Panc1 (cell line): ENCODE measurements at regions not wholly inside any gene's neighbourhood (a gene's known extent, or its start where the extent isn't known, plus 50 kb on each side); places are given as distances from the start of the nearest gene placed in this dataset.

Experiments
- ATAC-seq: fragments of 200-7000 bp; cut with Tn5 transposase; 2 replicates; pipeline ENCODE4 v1.9.1; 2020; ENCODE audit warnings: mild to moderate bottlenecking, moderate library complexity
- BruUV-seq: library from RNA; stranded (reverse); fragments of 400-500 nt; replicated peaks from 2 replicates; lab custom pipeline; 2021; lab: Mats Ljungman, UMichigan
- CTCF ChIA-PET: fragments of 300-600 bp; sonication (Branson Sonifier 250); formaldehyde crosslinking; loops from one replicate; lab custom pipeline; 2022; ENCODE audit warnings: antibody characterized with exemption; lab: Charles Lee
- POLR2A ChIA-PET: fragments of 300-600 bp; sonication (Branson Sonifier 250); formaldehyde crosslinking; loops from one replicate; lab custom pipeline; 2022; ENCODE audit warnings: antibody characterized with exemption; lab: Charles Lee
- DNase-seq: peaks from one replicate; pipeline ENCODE4 v3.0.0-alpha.2; 2010; ENCODE audit warnings: low read depth, low spot score
- H3K27ac ChIP-seq: 2 replicates; pipeline ENCODE4 v1.5.1; 2011; ENCODE audit warnings: mild to moderate bottlenecking, low read length, inconsistent platforms
- H3K27me3 ChIP-seq: fragments of 200-500 bp; sonication (Bioruptor generic); 2 replicates; pipeline ENCODE4 v1.6.0; 2014; ENCODE audit warnings: low read length, inconsistent platforms; ENCODE audit not compliant: control insufficient read depth, insufficient read depth
- H3K36me3 ChIP-seq: fragments of 200-500 bp; sonication (Bioruptor generic); 2 replicates; pipeline ENCODE4 v1.5.1; 2014; ENCODE audit warnings: inconsistent platforms, mild to moderate bottlenecking, low read length, moderate library complexity; ENCODE audit not compliant: control insufficient read depth, insufficient read depth
- H3K4me1 ChIP-seq: 2 replicates; pipeline ENCODE4 v1.5.1; 2011; ENCODE audit warnings: inconsistent platforms, mild to moderate bottlenecking, low read length, moderate library complexity; ENCODE audit not compliant: control insufficient read depth, insufficient read depth
- H3K4me3 ChIP-seq, 2 experiments: 2 replicates each; pipeline ENCODE4 v1.5.1; 2011 to 2012; ENCODE audit warnings: low read depth in 2 of 2, low read length in 2 of 2, mild to moderate bottlenecking in 2 of 2, inconsistent platforms in 1 of 2, moderate library complexity in 1 of 2
- H3K9me3 ChIP-seq: fragments of 200-500 bp; sonication (Bioruptor generic); 2 replicates; pipeline ENCODE4 v1.5.1; 2014; ENCODE audit warnings: low read depth, mild to moderate bottlenecking, inconsistent platforms, low read length, moderate library complexity; ENCODE audit not compliant: control insufficient read depth, insufficient read depth
- POLR2AphosphoS5 ChIP-seq: IDR thresholded peaks from 2 replicates; pipeline ENCODE4 v1.6.1; 2012; ENCODE audit warnings: mild to moderate bottlenecking, low read depth, low read length, moderate library complexity
- SIN3A ChIP-seq: IDR thresholded peaks from 2 replicates; pipeline ENCODE4 v1.6.1; 2012; ENCODE audit warnings: low read depth, mild to moderate bottlenecking, low read length, moderate library complexity, borderline replicate concordance; ENCODE audit not compliant: insufficient read depth
- TCF7L2 ChIP-seq: IDR thresholded peaks from 2 replicates; pipeline ENCODE4 v1.6.1; 2011; ENCODE audit warnings: mild to moderate bottlenecking, low read depth, low read length, inconsistent platforms
- in situ Hi-C: cut with HindIII; loops from 2 replicates; pipeline ENCODE4 v1.10.0; 2016; ENCODE audit warnings: low sequenced_read_pairs, low pct_unique_long_range_greater_than_20kb
- intact Hi-C: fragments of 100-400 bp; cut with micrococcal nuclease; formaldehyde crosslinking; loops from one replicate; pipeline ENCODE4 v1.10.0; 2022; ENCODE audit not compliant: unreplicated experiment
- TF ChIP-seq, protein P1 (sequence below): fragments of 450-650 bp; IDR thresholded peaks from 2 replicates; pipeline ENCODE4 v1.5.1; 2017; ENCODE audit warnings: mild to moderate bottlenecking
- TF ChIP-seq, protein P2 (sequence below), 2 experiments: IDR thresholded peaks; 2 replicates each; pipeline ENCODE4 v1.6.1; 2011 to 2012; ENCODE audit warnings: low read depth in 2 of 2, control low read depth in 1 of 2, low read length in 1 of 2, mild to moderate bottlenecking in 1 of 2, moderate library complexity in 1 of 2; ENCODE audit not compliant: insufficient read depth in 1 of 2

DNA sequence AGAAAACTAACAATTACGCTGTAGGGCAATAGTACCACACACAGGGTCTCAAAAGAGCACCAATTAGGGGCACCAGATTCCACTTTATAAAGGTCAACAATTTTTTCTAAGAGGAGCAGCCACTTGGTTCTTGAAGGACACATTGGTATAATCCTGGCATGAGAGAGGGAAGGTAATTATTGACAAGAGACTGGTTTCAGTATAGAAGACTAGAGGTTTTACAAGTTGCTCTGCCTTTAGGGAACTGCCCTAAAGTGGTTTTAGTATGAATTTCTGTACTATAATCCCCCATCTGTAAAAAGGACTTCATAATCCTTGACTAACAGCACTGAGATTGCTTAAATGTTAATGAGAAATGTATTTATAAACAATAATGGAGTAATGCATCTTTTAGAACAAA lies 648.5 kb upstream of the PTBP2 start:
- no peaks in the 10 kb centered on the region for H3K4me1 ChIP-seq
- ChIA-PET POLR2A (no interaction called here), CTCF (interaction anchor here (0.6 kb wide), 1 partner anchor 97 kb away, joined by 5 read pairs; no protein-coding TSS in a partner anchor)
- TF ChIP-seq, protein P1, sequence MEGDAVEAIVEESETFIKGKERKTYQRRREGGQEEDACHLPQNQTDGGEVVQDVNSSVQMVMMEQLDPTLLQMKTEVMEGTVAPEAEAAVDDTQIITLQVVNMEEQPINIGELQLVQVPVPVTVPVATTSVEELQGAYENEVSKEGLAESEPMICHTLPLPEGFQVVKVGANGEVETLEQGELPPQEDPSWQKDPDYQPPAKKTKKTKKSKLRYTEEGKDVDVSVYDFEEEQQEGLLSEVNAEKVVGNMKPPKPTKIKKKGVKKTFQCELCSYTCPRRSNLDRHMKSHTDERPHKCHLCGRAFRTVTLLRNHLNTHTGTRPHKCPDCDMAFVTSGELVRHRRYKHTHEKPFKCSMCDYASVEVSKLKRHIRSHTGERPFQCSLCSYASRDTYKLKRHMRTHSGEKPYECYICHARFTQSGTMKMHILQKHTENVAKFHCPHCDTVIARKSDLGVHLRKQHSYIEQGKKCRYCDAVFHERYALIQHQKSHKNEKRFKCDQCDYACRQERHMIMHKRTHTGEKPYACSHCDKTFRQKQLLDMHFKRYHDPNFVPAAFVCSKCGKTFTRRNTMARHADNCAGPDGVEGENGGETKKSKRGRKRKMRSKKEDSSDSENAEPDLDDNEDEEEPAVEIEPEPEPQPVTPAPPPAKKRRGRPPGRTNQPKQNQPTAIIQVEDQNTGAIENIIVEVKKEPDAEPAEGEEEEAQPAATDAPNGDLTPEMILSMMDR: no peak
- TF ChIP-seq TCF7L2 (no peak), POLR2AphosphoS5 (no peak), SIN3A (no peak)
- TF ChIP-seq, protein P2, sequence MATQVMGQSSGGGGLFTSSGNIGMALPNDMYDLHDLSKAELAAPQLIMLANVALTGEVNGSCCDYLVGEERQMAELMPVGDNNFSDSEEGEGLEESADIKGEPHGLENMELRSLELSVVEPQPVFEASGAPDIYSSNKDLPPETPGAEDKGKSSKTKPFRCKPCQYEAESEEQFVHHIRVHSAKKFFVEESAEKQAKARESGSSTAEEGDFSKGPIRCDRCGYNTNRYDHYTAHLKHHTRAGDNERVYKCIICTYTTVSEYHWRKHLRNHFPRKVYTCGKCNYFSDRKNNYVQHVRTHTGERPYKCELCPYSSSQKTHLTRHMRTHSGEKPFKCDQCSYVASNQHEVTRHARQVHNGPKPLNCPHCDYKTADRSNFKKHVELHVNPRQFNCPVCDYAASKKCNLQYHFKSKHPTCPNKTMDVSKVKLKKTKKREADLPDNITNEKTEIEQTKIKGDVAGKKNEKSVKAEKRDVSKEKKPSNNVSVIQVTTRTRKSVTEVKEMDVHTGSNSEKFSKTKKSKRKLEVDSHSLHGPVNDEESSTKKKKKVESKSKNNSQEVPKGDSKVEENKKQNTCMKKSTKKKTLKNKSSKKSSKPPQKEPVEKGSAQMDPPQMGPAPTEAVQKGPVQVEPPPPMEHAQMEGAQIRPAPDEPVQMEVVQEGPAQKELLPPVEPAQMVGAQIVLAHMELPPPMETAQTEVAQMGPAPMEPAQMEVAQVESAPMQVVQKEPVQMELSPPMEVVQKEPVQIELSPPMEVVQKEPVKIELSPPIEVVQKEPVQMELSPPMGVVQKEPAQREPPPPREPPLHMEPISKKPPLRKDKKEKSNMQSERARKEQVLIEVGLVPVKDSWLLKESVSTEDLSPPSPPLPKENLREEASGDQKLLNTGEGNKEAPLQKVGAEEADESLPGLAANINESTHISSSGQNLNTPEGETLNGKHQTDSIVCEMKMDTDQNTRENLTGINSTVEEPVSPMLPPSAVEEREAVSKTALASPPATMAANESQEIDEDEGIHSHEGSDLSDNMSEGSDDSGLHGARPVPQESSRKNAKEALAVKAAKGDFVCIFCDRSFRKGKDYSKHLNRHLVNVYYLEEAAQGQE (IDR thresholded peaks at IDR 0.05; ENCODE audit: insufficient read depth in 1 of 2, low read depth in 2 of 2, low read length in 1 of 2): no peak
- in situ Hi-C loops (no loop called here), intact Hi-C loops (no loop called here)
- BruUV-seq: no TSS peak
- DNase-seq (no peak), ATAC-seq (no peak)
- no peak overlapping the region for H3K27ac ChIP-seq
- H3K9me3 ChIP-seq: no peaks in the 10 kb centered on the region
- no peaks in the 10 kb centered on the region for H3K36me3 ChIP-seq
- no peak overlapping the region for H3K4me3 ChIP-seq
- no peaks in the 10 kb centered on the region for H3K27me3 ChIP-seq

DNA sequence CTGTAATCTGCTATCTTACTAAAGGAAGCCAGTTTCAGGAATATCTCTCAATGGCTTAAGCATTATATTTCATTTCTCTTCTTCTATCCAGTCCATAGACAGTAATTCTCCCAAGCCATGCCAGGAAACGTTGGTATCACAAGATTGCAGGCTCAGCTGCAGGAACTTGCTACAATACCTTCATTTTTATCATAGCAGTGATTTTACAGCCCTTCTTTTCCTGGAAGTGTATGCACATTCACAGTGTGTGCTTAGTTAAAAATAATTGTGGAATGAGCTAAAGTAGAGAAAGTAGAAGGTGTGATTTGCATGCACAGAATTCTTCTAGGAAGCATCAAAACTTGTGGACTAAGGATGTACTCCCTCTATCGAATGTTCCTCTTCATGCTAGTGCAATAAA lies 647.2 kb upstream of the PTBP2 start:
- TF ChIP-seq SIN3A: no peak
- TF ChIP-seq, protein P1: no peak
- no peak for TF ChIP-seq POLR2AphosphoS5
- TF ChIP-seq, protein P2 (IDR thresholded peaks at IDR 0.05; ENCODE audit: insufficient read depth in 1 of 2, low read depth in 2 of 2, low read length in 1 of 2): no peak
- TF ChIP-seq TCF7L2: no peak
- BruUV-seq: no TSS peak
- Histone ChIP-seq H3K4me1 (no peaks in the 10 kb centered on the region), H3K36me3 (no peaks in the 10 kb centered on the region), H3K27me3 (no peaks in the 10 kb centered on the region), H3K27ac (no peak overlapping the region), H3K4me3 (no peak overlapping the region), H3K9me3 (no peaks in the 10 kb centered on the region)
- intact Hi-C loops: no loop called here
- CTCF ChIA-PET: no interaction called here
- ATAC-seq (no peak), DNase-seq (no peak)
- in situ Hi-C loops: no loop called here
- POLR2A ChIA-PET: no interaction called here
